Hepatocyte (in vitro differentiated cells): ENCODE measurements at regions not wholly inside any gene's neighbourhood (a gene's known extent, or its start where the extent isn't known, plus 50 kb on each side); places are given as distances from the start of the nearest gene placed in this dataset.

Experiments
- CTCF ChIP-seq: fragments of 200-600 bp; sonication (generic); IDR thresholded peaks from 2 replicates; pipeline ENCODE4 v1.5.1; 2016; ENCODE audit warnings: antibody characterized with exemption, mild to moderate bottlenecking; ENCODE audit not compliant: poor library complexity
- EZH2phosphoT487 ChIP-seq: fragments of 200-600 bp; sonication (generic); IDR thresholded peaks from one replicate; pipeline ENCODE4 v1.6.1; 2018; ENCODE audit warnings: antibody characterized with exemption, mild to moderate bottlenecking, low read depth, moderate library complexity; ENCODE audit not compliant: unreplicated experiment, severe bottlenecking

DNA sequence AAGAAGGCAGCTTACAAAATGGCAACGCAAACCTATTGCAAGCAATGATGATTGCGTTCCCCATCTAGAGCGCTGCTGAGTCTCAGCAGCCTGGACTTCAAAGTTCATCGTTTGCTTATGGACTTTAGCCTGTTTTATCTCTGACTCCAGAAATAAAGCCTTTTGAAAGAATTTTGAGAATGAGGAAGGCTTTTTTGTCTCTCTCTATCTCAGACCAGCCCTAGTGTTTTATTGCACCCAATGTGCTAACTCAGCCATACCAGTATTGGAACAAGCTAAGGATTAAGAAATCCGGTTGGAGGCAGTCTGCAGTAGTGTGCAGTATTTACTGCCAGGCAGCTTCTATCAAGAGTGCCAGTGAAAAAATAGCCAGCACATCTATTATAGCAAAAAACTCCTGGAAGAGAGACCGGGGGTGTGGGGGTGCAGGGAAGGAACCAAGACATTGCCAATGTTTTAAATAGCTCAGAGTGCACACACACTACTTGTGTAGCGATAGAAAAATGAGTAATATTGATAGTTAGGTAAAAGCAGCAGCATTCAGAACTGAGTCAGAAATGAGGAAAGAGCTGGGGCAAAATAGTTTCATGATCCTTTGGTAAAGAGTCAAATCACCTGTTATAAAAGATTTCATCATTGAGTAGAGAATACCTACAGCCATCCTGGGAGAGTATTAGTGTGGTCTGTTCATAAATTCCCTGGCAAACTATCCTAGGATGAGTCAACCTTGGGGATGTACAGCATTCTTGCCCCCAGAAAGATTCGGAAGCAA lies 219.0 kb downstream of the ZNF608 start:
- TF ChIP-seq CTCF (no peak), EZH2phosphoT487 (no peak)
